Effector memory CD4-positive, alpha-beta T cell (primary cell): ENCODE measurements at regions not wholly inside any gene's neighbourhood (a gene's known extent, or its start where the extent isn't known, plus 50 kb on each side); places are given as distances from the start of the nearest gene placed in this dataset.
"Not testable (repeated sequence)": the region's sequence is repeated elsewhere in the genome, so short reads cannot be mapped to it uniquely, and the experiment has no call there.

Experiments used
- DNase-seq, 3 donors: peaks; one replicate each; pipeline ENCODE4 v3.0.0-alpha.2; 2020
- H3K27ac ChIP-seq: 2 replicates; pipeline ENCODE4 v1.7.0; 2013; ENCODE audit warnings: mild to moderate bottlenecking, low read length, moderate library complexity; ENCODE audit not compliant: insufficient read depth, poor library complexity, severe bottlenecking
- H3K27me3 ChIP-seq: replicated peaks from 2 replicates; pipeline ENCODE4 v1.7.0; 2013; ENCODE audit warnings: mild to moderate bottlenecking, low read length; ENCODE audit not compliant: insufficient read depth, control insufficient read depth, poor library complexity, severe bottlenecking
- H3K36me3 ChIP-seq: 2 replicates; pipeline ENCODE4 v1.7.0; 2013; ENCODE audit warnings: mild to moderate bottlenecking, low read length, moderate library complexity; ENCODE audit not compliant: control insufficient read depth, insufficient read depth
- H3K4me1 ChIP-seq: 2 replicates; pipeline ENCODE4 v1.7.0; 2013; ENCODE audit warnings: low read length, mild to moderate bottlenecking; ENCODE audit not compliant: control insufficient read depth, insufficient read depth, poor library complexity, severe bottlenecking
- H3K4me3 ChIP-seq: 2 replicates; pipeline ENCODE4 v1.7.0; 2013; ENCODE audit warnings: low read length, low read depth, mild to moderate bottlenecking; ENCODE audit not compliant: insufficient read depth, poor library complexity, severe bottlenecking
- H3K9me3 ChIP-seq: 2 replicates; pipeline ENCODE4 v1.7.0; 2013; ENCODE audit warnings: mild to moderate bottlenecking, low read length, moderate library complexity; ENCODE audit not compliant: control insufficient read depth

DNA sequence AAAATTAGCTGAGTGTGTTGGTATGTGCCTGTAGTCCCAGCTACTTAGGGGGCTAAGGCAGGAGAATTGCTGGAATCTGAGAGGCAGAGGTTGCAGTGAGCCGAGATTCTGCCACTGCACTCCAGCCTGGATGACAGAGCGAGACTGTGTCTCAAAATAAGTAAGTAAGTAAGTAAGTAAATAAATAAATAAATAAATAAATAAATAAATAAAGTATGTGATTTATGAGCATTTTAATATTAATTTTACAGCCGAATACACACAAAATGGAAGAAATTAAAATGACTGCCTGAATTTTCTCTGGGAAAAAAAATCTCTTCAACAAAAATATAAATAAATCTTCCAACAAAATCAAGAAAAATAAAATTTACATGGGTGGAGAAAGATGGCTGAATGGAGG lies 740.7 kb downstream of the CDH18 start:
- H3K27me3 ChIP-seq = no peaks in the 10 kb centered on the region
- no peak for DNase-seq
- H3K4me3 ChIP-seq = no peak overlapping the region
- H3K9me3 ChIP-seq = no peaks in the 10 kb centered on the region
- no peaks in the 10 kb centered on the region for H3K36me3 ChIP-seq
- H3K4me1 ChIP-seq = no peaks in the 10 kb centered on the region
- H3K27ac ChIP-seq = no peak overlapping the region

DNA sequence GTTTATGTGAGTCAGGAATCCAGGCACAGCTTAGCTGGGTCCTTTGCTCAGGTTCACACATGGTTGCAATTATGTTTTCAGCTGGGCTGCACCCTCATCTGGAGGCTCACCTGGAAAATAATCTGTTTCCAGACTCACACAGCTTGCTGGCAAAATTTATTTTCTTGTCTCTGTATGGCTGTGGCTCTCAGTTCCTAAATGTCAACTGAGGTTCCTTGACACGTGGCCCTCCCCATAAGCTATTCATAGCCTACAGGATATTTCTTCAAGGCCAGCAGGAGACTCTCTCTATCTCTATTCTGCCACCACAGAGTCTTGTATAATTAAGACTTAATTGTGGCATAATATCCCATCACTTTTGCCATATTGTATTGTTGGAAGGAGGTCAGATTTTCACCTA lies 732.0 kb downstream of the CDH18 start:
- no peaks in the 10 kb centered on the region for H3K4me1 ChIP-seq
- DNase-seq = no peak
- no peak overlapping the region for H3K27ac ChIP-seq
- no peaks in the 10 kb centered on the region for H3K27me3 ChIP-seq
- H3K9me3 ChIP-seq = no peaks in the 10 kb centered on the region
- H3K4me3 ChIP-seq = no peak overlapping the region
- H3K36me3 ChIP-seq = no peaks in the 10 kb centered on the region

- no peak overlapping the region for H3K27ac ChIP-seq
- no peak overlapping the region for H3K4me3 ChIP-seq
- no peaks in the 10 kb centered on the region for H3K4me1 ChIP-seq
- no peaks in the 10 kb centered on the region for H3K36me3 ChIP-seq
- no peaks in the 10 kb centered on the region for H3K27me3 ChIP-seq
- no peak for DNase-seq
- no peaks in the 10 kb centered on the region for H3K9me3 ChIP-seq
Measured at GRCh38 chr5:19258686-19259085, 729.3 kb downstream of the CDH18 start.

- Histone ChIP-seq H3K36me3 (no peaks in the 10 kb centered on the region), H3K4me1 (no peaks in the 10 kb centered on the region), H3K4me3 (no peak overlapping the region), H3K9me3 (no peaks in the 10 kb centered on the region), H3K27me3 (no peaks in the 10 kb centered on the region), H3K27ac (no peak overlapping the region)
- no peak for DNase-seq
Measured at GRCh38 chr5:19261879-19262278, 726.1 kb downstream of the CDH18 start.

- H3K27ac ChIP-seq = no peak overlapping the region
- H3K4me1 ChIP-seq = no peaks in the 10 kb centered on the region
- DNase-seq = no peak
- H3K9me3 ChIP-seq = no peaks in the 10 kb centered on the region
- H3K27me3 ChIP-seq = no peaks in the 10 kb centered on the region
- H3K4me3 ChIP-seq = no peak overlapping the region
- H3K36me3 ChIP-seq = no peaks in the 10 kb centered on the region
Measured at GRCh38 chr5:19264821-19265220, 723.2 kb downstream of the CDH18 start.

GRCh38 chr5:19266791-19267190 lies 721.2 kb downstream of the CDH18 start:
- Histone ChIP-seq H3K27me3 (no peaks in the 10 kb centered on the region), H3K27ac (no peak overlapping the region), H3K36me3 (no peaks in the 10 kb centered on the region), H3K4me1 (no peaks in the 10 kb centered on the region), H3K4me3 (no peak overlapping the region), H3K9me3 (no peaks in the 10 kb centered on the region)
- no peak for DNase-seq

DNA sequence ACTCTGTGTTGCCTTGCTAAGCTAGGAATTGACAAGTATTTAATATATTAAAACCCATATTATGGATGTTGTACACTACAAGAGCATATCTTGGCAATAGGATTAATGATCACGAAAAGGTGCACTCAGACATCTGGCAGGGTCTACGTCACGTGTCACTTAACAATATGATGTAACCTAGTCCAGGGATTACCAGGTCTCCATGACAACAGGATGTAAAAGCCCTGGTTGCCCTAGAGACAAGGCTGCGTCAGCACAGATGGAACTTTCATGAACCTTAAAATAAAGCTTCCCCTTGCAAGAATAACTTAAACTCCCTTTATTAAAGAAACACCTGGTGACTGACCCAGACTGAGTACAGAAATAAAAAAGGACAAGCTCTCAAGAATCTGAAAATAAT lies 717.8 kb downstream of the CDH18 start:
- Histone ChIP-seq H3K27ac (no peak overlapping the region), H3K9me3 (no peaks in the 10 kb centered on the region), H3K4me1 (no peaks in the 10 kb centered on the region), H3K27me3 (no peaks in the 10 kb centered on the region), H3K4me3 (no peak overlapping the region), H3K36me3 (no peaks in the 10 kb centered on the region)
- DNase-seq = no peak

GRCh38 chr5:19274578-19274977 lies 713.4 kb downstream of the CDH18 start:
- Histone ChIP-seq H3K36me3 (no peaks in the 10 kb centered on the region), H3K27me3 (no peaks in the 10 kb centered on the region), H3K27ac (no peak overlapping the region), H3K9me3 (no peaks in the 10 kb centered on the region), H3K4me3 (no peak overlapping the region), H3K4me1 (no peaks in the 10 kb centered on the region)
- no peak for DNase-seq

- Histone ChIP-seq H3K27me3 (no peaks in the 10 kb centered on the region), H3K9me3 (no peaks in the 10 kb centered on the region), H3K4me3 (no peak overlapping the region), H3K36me3 (no peaks in the 10 kb centered on the region), H3K27ac (no peak overlapping the region), H3K4me1 (no peaks in the 10 kb centered on the region)
- DNase-seq = no peak
Measured at GRCh38 chr5:19285286-19285685, 702.7 kb downstream of the CDH18 start.

DNA sequence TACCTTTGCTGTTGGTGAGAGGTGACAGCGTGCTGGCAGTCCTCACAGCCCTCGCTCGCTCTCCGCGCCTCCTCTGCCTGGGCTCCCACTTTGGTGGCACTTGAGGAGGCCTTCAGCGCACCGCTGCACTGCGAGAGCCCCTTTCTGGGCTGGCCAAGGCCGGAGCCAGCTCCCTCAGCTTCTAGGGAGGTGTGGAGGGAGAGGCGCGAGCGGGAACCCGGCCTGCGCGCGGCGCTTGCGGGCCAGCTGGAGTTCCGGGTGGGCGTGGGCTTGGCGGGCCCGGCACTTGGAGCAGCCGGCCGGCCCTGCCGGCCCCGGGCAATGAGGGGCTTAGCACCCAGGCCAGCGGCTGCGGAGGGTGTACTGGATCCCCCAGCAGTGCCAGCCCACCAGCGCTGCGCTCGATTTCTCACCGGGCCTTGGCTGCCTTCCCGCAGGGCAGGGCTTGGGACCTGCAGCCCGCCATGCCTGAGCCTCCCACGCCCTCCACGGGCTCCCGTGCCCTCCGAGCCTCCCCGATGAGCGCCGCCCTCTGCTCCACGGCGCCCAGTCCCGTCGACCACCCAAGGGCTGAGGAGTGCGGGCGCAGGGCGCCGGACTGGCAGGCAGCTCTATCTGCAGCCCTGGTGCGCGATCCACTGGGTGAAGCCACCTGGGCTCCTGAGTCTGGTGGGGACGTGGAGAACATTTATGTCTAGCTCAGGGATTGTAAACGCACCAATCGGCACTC lies 700.3 kb downstream of the CDH18 start:
- not testable (repeated sequence) for H3K4me3 ChIP-seq, H3K36me3 ChIP-seq, H3K9me3 ChIP-seq, H3K27ac ChIP-seq, DNase-seq, H3K27me3 ChIP-seq, H3K4me1 ChIP-seq
